Thymus (tissue), 11 donors: ENCODE measurements at regions not wholly inside any gene's neighbourhood (a gene's known extent, or its start where the extent isn't known, plus 50 kb on each side); places are given as distances from the start of the nearest gene placed in this dataset.

Experiments
- DNase-seq, 9 donors: peaks; one replicate each; pipeline ENCODE4 v3.0.0-alpha.2; 2013; ENCODE audit warnings: low spot score in 9 of 9, low read depth in 6 of 9, missing footprints in 1 of 9
- H3K27ac ChIP-seq, 2 donors: one replicate each; pipeline ENCODE4 v1.5.1; 2013; ENCODE audit warnings: control low read depth in 1 of 2, low read depth in 1 of 2, low read length in 1 of 2, mild to moderate bottlenecking in 1 of 2, moderate library complexity in 1 of 2
- H3K27me3 ChIP-seq, 2 donors: one replicate each; pipeline ENCODE4 v1.5.1; 2013; ENCODE audit warnings: low read length in 1 of 2; ENCODE audit not compliant: control insufficient read depth in 2 of 2, insufficient read depth in 1 of 2
- H3K36me3 ChIP-seq, 2 donors: one replicate each; pipeline ENCODE4 v1.5.1; 2013; ENCODE audit warnings: low read length in 1 of 2, mild to moderate bottlenecking in 1 of 2, moderate library complexity in 1 of 2; ENCODE audit not compliant: control insufficient read depth in 2 of 2, insufficient read depth in 2 of 2
- H3K4me1 ChIP-seq, 2 donors: one replicate each; pipeline ENCODE4 v1.5.1; 2013; ENCODE audit warnings: low read length in 2 of 2; ENCODE audit not compliant: control insufficient read depth in 2 of 2, insufficient read depth in 2 of 2
- H3K4me3 ChIP-seq, 2 donors: one replicate each; pipeline ENCODE4 v1.5.1; 2013; ENCODE audit warnings: low read length in 2 of 2, control low read depth in 1 of 2, mild to moderate bottlenecking in 1 of 2
- H3K9me3 ChIP-seq, 2 donors: one replicate each; pipeline ENCODE4 v1.5.1; 2013; ENCODE audit warnings: low read length in 1 of 2, mild to moderate bottlenecking in 1 of 2; ENCODE audit not compliant: control insufficient read depth in 2 of 2, insufficient read depth in 1 of 2
- WGBS: extraction: QIAGEN DNeasy Blood & Tissue Kit; methylation state at CpG from one replicate; pipeline ENCODE4 v1.1.7; 2013; 5-methylcytosine and 5-hydroxymethylcytosine counted together
- donor health status: healthy.

DNA sequence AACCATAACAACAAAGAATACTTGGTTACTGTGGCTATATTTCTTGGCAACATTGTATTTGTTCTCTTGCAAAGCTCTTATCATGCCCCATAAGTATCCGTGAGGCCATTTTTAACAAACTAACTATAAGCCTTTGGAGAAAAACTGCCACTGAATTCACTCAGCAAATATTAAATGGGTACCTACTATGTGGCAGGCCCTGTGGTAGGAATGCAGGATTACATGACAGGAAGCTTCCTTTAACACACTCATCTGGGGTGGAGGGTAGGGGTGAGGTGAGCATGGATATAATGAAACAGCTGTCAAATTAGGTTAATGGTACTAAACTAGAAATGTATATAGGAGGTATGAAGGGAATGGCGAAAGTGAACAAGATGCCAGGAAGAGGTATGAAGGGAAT is 504.8 kb downstream of the MEI4 start:
- 93% methylated on average over 2 of the region's 2 CpGs for WGBS
- no peaks in the 10 kb centered on the region for H3K9me3 ChIP-seq
- no peak for DNase-seq
- no peaks in the 10 kb centered on the region for H3K36me3 ChIP-seq
- H3K4me3 ChIP-seq: no peak overlapping the region
- no peaks in the 10 kb centered on the region for H3K27me3 ChIP-seq
- H3K4me1 ChIP-seq: no peaks in the 10 kb centered on the region
- H3K27ac ChIP-seq: no peak overlapping the region

DNA sequence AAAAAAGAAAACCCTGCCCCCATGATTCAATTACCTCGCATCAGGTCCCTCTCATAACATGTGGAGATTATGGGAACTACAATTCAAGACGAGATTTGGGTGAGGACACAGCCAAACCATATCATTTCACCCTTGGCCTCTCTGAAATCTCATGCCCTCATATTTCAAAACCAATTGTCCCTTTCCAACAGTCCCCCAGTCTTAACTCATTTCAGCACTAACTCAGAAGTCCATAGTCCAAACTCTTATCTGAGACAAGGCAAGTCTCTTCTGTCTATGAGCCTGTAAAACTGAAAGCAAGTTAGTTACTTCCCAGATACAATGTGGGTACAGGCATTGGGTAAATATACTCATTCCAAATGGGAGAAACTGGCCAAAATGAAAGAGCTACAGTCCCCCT is 536.1 kb downstream of the MEI4 start:
- no peak overlapping the region for H3K4me3 ChIP-seq
- no peaks in the 10 kb centered on the region for H3K36me3 ChIP-seq
- H3K27me3 ChIP-seq: no peaks in the 10 kb centered on the region
- H3K9me3 ChIP-seq: peaks cover 0 to 14% of the 10 kb centered on the region in 2 donors
- no peaks in the 10 kb centered on the region for H3K4me1 ChIP-seq
- 80% methylated on average over 2 of the region's 2 CpGs for WGBS
- no peak for DNase-seq
- H3K27ac ChIP-seq: no peak overlapping the region

- Histone ChIP-seq H3K4me1 (no peaks in the 10 kb centered on the region), H3K36me3 (no peaks in the 10 kb centered on the region), H3K27ac (no peak overlapping the region), H3K4me3 (no peak overlapping the region), H3K9me3 (peaks cover 0 to 14% of the 10 kb centered on the region in 2 donors), H3K27me3 (no peaks in the 10 kb centered on the region)
- 41% methylated on average over 1 of the region's 1 CpG for WGBS
- DNase-seq: no peak
Measured at GRCh38 chr6:78192057-78192456, 539.2 kb downstream of the MEI4 start.

GRCh38 chr6:78199044-78199443 is 546.2 kb downstream of the MEI4 start:
- no peaks in the 10 kb centered on the region for H3K4me1 ChIP-seq
- no peaks in the 10 kb centered on the region for H3K9me3 ChIP-seq
- no peak for DNase-seq
- H3K27ac ChIP-seq: no peak overlapping the region
- no peaks in the 10 kb centered on the region for H3K27me3 ChIP-seq
- 86% methylated on average over 5 of the region's 5 CpGs for WGBS
- no peak overlapping the region for H3K4me3 ChIP-seq
- H3K36me3 ChIP-seq: no peaks in the 10 kb centered on the region

- H3K4me3 ChIP-seq: no peak overlapping the region
- no peaks in the 10 kb centered on the region for H3K9me3 ChIP-seq
- no peak for DNase-seq
- H3K36me3 ChIP-seq: no peaks in the 10 kb centered on the region
- H3K27ac ChIP-seq: no peak overlapping the region
- WGBS: 80% methylated on average over 3 of the region's 3 CpGs
- H3K27me3 ChIP-seq: no peaks in the 10 kb centered on the region
- no peaks in the 10 kb centered on the region for H3K4me1 ChIP-seq
Measured at GRCh38 chr6:78222226-78222625, 569.4 kb downstream of the MEI4 start.

GRCh38 chr6:78231002-78231401 is 578.2 kb downstream of the MEI4 start:
- no peaks in the 10 kb centered on the region for H3K27me3 ChIP-seq
- no peaks in the 10 kb centered on the region for H3K36me3 ChIP-seq
- no peaks in the 10 kb centered on the region for H3K4me1 ChIP-seq
- peaks cover 0 to 6% of the 10 kb centered on the region in 2 donors for H3K9me3 ChIP-seq
- H3K27ac ChIP-seq: no peak overlapping the region
- DNase-seq: no peak
- no peak overlapping the region for H3K4me3 ChIP-seq
- WGBS: 95% methylated on average over 3 of the region's 3 CpGs

DNA sequence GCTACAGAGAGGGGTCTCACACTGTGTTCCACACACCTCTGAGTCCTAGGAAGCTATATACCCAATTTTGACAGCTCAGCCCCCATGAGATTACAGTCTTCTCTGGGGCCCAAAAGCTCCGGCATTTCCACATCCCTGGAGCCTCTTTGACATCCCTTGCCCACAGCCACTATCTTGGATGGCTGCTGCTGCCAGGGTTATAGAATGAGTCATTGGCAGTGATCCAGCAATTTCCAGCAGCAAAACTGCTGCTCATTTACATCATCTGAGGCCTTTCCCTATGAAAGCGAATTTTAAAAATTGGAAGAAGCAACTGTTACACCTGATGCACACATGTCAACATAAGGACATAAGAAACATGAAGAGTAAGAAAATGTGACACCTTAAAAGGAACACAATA is 590.7 kb downstream of the MEI4 start:
- DNase-seq: no peak
- Histone ChIP-seq H3K27ac (no peak overlapping the region), H3K9me3 (peaks cover 0 to 3% of the 10 kb centered on the region in 2 donors), H3K4me3 (no peak overlapping the region), H3K4me1 (no peaks in the 10 kb centered on the region), H3K27me3 (no peaks in the 10 kb centered on the region), H3K36me3 (no peaks in the 10 kb centered on the region)
- 92% methylated on average over 2 of the region's 2 CpGs for WGBS

DNA sequence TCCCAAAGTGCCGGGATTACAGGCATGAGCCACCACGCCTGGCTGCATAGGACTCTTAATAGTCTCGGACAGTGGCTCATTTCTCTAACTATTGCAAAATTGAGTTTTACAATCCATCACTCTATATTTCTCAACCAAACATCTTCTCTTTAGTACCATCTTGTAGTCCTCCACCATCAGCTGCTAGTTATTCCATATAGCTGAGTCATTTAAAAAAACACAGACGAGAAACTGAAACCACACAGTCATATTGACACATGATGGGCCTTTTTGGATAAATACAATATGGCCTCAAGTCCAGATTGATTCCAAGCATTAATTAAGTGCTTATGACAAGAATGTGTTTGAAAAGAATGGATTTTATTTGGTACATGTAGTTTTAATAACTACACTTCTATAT is 599.1 kb downstream of the MEI4 start:
- Histone ChIP-seq H3K27ac (no peak overlapping the region), H3K4me1 (no peaks in the 10 kb centered on the region), H3K27me3 (no peaks in the 10 kb centered on the region), H3K36me3 (no peaks in the 10 kb centered on the region), H3K9me3 (no peaks in the 10 kb centered on the region), H3K4me3 (no peak overlapping the region)
- 96% methylated on average over 4 of the region's 4 CpGs for WGBS
- DNase-seq: no peak

DNA sequence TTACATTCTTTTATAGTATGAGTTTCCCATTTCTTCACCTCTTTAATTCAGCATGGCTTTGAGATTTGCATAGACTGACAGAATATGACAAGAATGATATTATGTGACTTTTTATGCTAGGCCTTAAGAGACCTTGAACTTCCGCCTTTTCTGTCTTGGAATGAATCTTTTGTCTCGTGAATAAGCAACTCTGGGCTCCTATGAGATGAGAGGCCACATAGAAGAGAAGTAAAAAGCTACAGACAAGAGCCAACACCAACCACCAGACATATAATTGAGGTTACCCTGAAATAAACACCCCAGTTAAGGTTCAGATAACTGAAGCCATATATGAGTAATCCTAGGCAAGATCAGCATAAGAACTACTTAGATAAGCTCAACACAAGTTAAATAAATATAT is 600.8 kb downstream of the MEI4 start:
- WGBS: 72% methylated on average over 2 of the region's 2 CpGs
- no peaks in the 10 kb centered on the region for H3K27me3 ChIP-seq
- no peaks in the 10 kb centered on the region for H3K4me1 ChIP-seq
- no peaks in the 10 kb centered on the region for H3K36me3 ChIP-seq
- DNase-seq: no peak
- H3K4me3 ChIP-seq: no peak overlapping the region
- H3K9me3 ChIP-seq: no peaks in the 10 kb centered on the region
- H3K27ac ChIP-seq: no peak overlapping the region

DNA sequence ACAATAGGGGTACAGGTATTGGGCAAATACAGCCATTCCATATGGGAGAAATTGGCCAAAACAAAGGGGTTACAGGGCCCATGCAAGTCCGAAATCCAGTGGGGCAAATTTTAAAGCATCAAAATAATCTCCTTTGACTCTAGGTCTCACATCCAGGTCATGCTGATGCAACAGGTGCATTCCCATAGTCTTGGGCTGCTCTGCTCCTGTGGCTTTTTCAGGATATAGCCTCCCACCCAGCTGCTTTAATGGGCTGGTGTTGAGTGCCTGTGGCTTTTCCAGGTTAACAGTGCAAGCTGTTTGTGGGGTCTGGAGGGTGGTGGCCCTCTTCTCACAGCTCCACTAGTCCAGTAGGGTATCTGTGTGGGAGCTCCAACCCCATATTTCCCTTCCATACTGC is 607.1 kb downstream of the MEI4 start:
- H3K4me1 ChIP-seq: no peaks in the 10 kb centered on the region
- WGBS: 100% methylated on average over 1 of the region's 1 CpG
- no peak overlapping the region for H3K4me3 ChIP-seq
- DNase-seq: no peak
- H3K9me3 ChIP-seq: peaks cover 0 to 3% of the 10 kb centered on the region in 2 donors
- H3K27ac ChIP-seq: no peak overlapping the region
- no peaks in the 10 kb centered on the region for H3K36me3 ChIP-seq
- no peaks in the 10 kb centered on the region for H3K27me3 ChIP-seq
